Amniotic stem cell (primary cell): ENCODE measurements at regions not wholly inside any gene's neighbourhood (a gene's known extent, or its start where the extent isn't known, plus 50 kb on each side); places are given as distances from the start of the nearest gene placed in this dataset.
"Not testable (repeated sequence)": the region's sequence is repeated elsewhere in the genome, so short reads cannot be mapped to it uniquely, and the experiment has no call there.

Experiments
- DNase-seq: peaks from one replicate; lab custom pipeline; 2025; lab: John Stamatoyannopoulos, UW

GRCh38 chr18:30929718-30930117, 112.8 kb downstream of the DSC3 start:
- DNase-seq = no peak

GRCh38 chr18:30929065-30929464, 113.5 kb downstream of the DSC3 start:
- no peak for DNase-seq

GRCh38 chr18:30927517-30928075, 114.9 kb downstream of the DSC3 start:
- no peak for DNase-seq

- DNase-seq = no peak
Observed at GRCh38 chr18:30927042-30927441, 115.5 kb downstream of the DSC3 start.

DNA sequence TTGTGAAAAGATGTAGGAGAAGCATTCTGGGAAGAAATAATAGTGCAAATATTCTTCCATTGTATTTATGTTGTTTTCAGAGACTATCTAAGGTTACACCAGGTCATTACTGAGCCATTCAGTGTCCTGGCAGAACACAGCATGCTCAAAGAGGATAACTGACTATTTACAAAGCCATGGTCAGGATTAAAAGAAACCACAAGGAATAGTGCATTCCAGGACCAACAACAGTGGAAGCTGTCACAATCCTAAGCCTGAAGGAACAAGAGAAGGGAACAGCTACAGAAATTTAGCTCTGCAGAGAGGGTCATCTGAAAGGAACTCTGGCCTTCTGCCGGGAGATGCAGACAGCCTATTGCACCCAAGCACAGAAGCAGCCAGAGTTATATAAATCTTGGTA, 116.7 kb downstream of the DSC3 start:
- DNase-seq = no peak

- DNase-seq = no peak
Observed at GRCh38 chr18:30920757-30921156, 121.8 kb downstream of the DSC3 start.

- no peak for DNase-seq
Observed at GRCh38 chr18:30920351-30920750, 122.2 kb downstream of the DSC3 start.

DNA sequence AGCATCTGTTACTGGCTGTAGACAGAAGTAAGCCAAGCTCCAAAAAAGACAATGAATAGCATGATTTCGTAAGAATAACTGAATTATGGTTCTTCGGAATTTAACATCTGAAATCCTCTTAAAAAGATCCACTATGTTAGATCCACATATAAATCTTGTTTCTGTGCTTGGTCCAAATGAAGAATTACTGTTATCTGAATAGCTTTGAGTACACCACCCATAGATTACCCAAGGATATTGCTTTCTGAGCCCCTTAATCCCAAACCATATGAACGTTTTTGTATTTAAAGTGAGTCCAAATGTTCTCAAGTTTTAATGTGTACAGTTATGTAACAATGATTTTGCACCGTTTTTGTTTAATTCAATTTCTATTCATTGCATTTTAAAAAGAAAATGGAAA, 124.9 kb downstream of the DSC3 start:
- DNase-seq = no peak

- no peak for DNase-seq
Observed at GRCh38 chr18:30915336-30915988, 127.1 kb downstream of the DSC3 start.

DNA sequence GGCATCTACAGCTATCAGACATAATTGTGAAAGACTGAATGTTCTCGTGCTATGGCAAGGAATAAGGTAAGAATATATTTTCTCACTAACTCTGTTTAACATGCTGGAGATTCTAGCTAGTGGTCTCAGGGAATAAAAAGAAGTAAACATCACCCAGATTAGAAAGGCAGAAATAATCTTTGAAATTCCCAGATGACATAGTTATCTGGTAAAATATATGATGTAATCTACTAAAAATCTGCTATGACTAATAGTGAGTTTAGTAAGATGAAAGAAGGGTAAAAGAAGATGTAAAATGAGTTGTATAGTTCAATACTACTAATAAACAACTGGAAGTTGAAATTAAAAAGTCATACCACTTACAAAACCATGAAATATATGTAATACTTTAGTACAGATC, 134.2 kb downstream of the DSC3 start:
- no peak for DNase-seq

- no peak for DNase-seq
Observed at GRCh38 chr18:30903566-30903965, 139.0 kb downstream of the DSC3 start.

DNA sequence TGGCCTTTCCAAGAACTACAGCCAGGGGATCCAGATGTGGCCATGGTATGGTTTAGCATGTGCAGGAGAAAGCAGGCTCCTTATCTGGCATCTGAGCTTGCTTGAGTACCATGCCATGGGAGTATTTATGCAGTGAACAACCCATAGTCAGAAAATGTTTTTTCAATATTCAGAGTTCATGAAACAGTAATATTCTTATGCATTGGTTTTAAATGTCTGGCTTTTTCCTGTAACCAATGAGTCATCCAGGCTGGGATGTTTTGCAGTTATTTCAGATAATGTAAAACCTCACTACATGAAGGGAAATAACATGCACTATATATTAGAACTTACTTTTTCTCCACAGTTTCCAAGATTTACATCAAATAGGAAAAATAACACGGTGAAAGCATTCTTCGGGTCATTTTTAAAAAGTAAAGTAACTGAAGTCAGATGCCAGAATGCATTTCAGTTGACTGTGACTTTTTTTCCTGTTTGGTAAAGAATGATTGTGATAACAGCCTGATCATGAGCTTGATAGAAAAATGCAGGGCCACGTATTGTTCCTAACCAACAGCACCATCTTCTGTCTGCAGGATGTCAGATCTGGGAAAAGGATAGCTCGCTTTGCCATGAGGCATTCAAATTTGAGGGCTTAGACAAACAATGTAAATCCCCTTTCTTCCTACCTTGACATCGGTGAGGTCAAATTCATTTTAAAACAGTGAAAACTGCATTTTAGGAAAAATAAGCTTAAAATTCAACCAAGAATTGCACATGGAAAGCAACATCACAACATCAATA, 152.8 kb downstream of the DSC3 start:
- no peak for DNase-seq

DNA sequence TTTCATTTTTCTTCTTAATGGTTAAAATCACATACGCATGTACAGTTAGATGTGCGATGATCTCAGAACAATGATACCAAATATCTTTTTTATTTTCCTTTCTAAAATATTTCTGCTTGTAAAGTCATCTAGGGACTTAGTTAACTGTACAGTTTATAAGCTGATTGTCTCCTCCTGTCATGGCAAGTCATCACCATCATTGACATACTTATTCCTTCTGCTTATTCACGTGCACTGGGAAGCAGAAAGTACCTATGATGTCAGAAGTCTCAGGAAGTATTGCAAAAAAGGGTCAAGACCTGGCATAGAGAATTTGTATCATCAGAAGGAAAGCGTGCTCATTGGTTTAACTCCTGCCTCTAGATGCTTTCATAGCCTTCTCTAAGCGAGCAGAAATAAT, 154.2 kb downstream of the DSC3 start:
- no peak for DNase-seq

DNA sequence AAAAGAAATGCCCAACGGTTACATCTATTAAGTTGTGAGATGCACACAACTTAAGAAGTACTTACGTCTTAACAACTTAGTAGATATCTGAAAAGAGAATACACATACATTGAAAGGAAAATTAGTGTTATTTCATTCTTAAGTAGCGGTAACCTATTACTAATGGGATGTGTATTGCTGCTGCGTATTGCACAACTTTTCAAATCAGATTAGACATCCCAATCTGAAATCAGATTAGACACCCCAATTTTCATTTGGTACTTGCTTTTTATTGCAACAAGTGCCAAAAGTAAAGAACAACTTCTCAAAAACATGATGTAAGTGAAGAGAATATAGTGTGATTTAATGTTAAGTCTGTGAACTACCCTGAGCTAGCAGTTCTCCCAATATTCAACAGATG, 155.5 kb downstream of the DSC3 start:
- DNase-seq = no peak

GRCh38 chr18:30870466-30870865, 172.1 kb downstream of the DSC3 start:
- DNase-seq = no peak

- DNase-seq = no peak
Observed at GRCh38 chr18:30862900-30863299, 179.6 kb downstream of the DSC3 start.

GRCh38 chr18:30860741-30861140, 181.8 kb downstream of the DSC3 start:
- no peak for DNase-seq

DNA sequence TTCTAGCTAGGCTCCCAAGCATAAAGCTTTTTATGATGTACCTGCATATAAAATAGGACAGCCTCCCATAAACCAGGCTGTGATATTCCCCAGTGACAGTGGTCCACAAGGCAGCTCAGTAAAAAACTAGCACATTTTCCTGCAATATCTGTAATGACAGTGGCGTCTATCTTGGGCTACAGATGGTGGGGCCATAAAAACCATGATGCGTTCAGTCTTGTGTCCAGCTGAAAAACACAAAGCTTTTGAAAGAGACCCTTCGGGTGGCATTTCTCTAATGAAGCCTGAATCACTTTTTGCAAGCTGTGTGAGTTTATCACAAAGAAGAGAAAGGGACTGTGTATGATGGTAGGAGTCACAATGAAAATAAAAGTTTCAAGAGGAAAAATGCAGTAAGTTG, 183.5 kb downstream of the DSC3 start:
- DNase-seq = no peak

- DNase-seq = no peak
Observed at GRCh38 chr18:30858560-30858959, 184.0 kb downstream of the DSC3 start.

DNA sequence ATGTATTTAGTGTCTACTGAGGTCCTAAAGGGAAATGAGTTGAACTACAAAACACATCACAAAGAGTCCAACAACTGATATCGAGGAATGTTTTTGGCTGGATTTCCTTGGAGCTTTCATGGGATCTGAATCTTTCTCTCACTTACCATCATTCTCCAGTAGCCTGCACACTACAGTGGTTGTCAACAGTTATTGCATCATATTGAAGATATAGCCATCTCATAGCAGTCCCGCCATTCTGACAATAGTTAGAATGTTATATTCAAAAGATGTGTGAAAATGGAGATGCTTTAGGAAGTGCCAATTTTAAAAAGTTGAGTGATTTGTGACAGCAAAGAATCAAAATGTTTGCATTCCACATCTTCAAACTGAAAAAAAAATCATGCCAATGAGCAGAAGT, 186.8 kb downstream of the DSC3 start:
- no peak for DNase-seq

DNA sequence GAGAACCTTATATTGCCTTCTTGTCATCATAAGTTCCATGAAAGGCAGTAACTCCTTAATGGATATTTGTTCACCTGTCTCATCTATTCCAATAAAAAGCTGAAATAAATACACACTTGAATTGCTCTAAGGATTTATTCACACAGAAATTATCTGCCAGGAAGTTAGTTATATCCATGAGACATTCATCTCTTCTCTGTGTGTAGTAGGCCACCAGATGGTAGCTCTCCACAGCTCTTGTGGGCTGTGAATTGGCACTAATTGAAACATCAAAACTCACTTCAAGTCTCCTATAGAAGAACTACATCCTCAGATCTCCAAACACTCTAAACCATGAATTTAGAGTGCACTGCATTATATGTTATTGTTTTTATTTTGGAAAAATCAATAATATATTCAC, 189.6 kb downstream of the DSC3 start:
- DNase-seq = no peak

DNA sequence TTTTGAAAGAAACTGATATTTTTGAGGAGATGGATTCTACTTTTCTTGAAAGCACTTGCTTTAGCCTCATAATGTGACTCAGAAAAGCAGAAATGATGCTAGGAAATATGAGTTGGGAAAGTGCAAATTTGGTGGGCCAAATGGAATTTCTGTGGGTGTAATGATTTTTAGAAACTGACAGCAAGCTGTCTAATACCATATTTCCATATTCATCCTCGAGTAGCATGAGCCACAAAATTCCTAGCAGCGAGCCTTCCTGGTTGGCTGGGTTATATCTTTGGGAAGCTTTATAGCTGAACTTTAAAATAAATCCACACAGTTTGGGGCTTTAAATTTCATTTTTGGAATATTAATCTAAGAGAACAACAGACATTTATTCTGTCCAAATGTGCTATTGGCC, 190.0 kb downstream of the DSC3 start:
- no peak for DNase-seq

DNA sequence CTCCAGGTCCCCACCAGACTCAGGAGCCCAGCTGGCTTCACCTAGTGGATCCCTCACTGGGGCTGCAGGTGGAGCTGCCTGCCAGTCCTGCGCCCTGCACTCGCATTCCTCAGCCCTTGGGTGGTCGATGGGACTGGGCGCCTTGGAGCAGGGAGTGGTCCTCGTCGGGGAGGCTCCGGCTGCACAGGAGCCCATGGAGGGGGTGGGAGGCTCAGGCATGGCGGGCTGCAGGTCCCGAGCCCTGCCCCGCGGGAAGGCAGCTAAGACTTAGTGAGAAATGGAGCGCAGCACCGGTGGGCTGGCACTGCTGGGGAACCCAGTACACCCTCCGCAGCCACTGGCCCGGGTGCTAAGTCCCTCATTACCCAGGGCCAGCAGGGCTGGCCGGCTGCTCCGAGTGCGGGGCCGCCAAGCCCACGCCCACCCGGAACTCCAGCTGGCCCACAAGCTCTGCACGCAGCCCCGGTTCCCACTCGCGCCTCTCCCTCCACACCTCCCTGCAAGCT, 203.4 kb downstream of the DSC3 start:
- DNase-seq = not testable (repeated sequence)
